SK-N-DZ (cell line): ENCODE measurements at regions not wholly inside any gene's neighbourhood (a gene's known extent, or its start where the extent isn't known, plus 50 kb on each side); places are given as distances from the start of the nearest gene placed in this dataset.
A peak's percentile ranks its signal among the peaks of the same experiment; 100 is the strongest.

Experiments
- DNase-seq: peaks from one replicate; pipeline ENCODE4 v3.0.0-alpha.2; 2015; ENCODE audit warnings: low spot score

- DNase-seq: no peak
Observed at GRCh38 chr4:24476282-24476681, 108.1 kb downstream of the DHX15 start.

DNA sequence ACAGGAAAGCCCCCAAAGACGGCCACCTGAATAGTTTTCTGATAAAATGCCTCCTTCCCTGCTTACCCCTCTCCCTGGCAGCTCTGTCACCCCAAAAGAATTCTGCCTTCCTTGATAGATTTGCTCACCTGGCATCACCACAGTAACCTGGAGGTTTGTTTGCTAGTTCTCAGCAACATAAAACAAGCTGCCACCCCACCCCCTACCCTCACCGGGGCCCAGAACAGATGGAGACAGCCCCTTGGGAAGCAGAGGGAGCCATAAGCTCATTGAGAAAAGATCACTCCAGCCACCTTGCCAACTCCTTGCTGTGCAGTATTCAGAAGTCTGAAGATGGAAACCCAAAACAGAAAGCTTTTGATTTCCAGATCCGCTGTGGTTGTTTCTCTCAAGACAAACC lies 108.6 kb downstream of the DHX15 start:
- no peak for DNase-seq

DNA sequence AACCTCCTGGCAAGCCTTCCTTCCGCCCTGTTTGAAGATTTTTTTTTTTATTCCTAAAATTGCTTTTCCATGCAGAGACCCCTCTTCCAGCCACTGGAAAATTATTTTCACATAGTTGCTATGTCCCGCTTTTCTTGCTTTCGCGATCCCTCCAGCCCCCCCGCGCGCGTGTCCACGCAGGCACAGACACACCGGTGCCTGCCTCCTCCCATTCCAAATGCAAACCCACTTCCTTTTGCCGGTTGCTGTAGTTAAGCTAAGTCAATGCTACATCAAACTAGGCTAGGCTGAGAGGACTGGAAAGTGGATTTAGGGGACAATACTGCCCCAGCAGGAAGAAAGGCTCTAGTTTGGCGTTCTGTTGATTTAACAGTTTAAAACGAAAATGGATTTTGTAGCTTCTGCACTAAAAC lies 111.0 kb downstream of the DHX15 start:
- DNase-seq: peak; percentile 25

DNA sequence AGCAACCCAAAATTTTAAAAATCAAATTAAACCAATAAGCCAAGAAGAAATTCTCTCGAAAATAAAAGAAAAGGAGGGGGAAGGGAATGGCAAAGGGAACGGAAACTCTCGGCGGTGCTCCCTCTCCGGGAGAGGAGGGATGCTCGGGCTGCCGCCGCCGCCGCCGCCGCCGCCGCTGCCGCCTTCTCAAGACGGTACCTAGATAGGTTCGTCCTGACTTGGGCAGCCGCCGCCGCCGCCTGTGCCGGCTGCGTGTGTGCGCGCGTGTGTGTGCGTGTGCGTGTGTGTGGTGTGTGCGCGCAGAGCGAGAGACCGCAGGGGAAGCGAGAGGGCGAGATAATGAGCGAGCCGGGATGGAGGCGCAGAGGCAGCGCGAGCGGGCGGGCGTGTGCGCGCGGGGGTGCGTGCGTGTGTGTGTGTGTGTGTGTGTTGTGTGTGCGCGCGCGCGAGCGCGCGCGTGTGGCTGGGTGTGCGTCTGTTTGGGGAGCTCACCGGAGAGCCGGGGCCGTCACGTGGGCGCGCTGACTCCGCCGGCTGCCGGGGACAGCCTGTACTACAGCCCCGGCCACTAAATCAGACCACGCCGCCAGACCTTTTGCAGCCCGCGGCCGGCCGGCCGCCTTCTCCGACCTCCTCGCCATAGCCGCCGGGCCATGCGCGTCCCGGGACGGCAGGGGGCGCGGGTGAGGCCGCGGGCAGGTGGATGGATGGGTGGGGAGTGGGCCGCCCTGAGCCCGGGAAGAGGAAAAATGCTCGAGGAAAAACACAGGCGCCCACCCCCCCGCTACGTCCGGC lies 111.6 kb downstream of the DHX15 start:
- DNase-seq: peak; percentile 82

DNA sequence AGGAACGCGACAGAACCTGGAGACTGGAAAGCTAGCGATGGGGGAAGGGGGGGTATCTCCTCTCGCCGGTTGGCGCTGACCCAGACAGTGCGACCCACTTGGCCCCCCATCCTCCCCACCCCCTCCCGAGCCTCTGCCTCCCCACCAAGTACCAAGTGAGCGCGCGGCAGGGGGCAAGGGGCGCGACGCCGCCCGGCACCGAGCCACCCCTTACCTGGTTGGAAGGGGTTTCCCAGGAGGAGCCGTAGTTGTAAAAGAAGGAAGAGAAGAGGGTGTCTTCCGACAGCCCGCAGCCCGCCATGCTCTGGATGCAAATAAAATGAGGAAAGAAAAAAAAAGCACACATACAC lies 112.2 kb downstream of the DHX15 start:
- DNase-seq: no peak

DNA sequence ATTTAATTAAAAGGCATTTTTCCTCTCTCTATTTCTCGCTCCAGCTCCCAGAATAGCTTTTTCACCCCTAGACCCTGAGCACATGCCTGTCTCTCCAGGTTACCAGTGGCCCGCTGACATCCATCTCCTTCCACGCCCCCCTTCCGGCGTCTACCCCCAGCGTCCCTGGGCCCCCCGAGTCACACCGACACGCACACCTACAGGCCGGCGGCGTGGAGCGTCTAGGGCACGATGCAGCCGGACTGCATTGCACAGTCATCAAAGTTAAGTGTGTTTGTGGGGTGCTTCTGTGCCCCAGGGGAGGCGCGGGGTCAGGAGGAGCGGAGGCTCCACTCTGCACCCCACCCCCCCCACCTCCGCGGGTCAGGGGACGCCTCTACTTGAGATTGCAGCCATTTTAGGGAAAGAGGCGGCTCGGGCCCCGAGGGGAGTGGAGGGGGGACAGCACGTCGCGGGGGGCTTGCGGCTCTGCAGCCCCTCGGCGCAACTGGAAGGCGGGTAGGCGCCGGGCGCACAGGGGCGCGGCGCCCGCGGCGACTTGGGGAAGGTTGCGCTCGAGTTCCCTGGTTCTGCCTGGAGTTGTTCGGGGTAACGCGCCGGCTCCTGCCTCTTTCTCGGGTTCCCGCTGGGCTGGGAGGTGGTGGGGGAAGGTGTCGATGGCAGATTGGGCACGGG lies 112.7 kb downstream of the DHX15 start:
- DNase-seq: no peak

DNA sequence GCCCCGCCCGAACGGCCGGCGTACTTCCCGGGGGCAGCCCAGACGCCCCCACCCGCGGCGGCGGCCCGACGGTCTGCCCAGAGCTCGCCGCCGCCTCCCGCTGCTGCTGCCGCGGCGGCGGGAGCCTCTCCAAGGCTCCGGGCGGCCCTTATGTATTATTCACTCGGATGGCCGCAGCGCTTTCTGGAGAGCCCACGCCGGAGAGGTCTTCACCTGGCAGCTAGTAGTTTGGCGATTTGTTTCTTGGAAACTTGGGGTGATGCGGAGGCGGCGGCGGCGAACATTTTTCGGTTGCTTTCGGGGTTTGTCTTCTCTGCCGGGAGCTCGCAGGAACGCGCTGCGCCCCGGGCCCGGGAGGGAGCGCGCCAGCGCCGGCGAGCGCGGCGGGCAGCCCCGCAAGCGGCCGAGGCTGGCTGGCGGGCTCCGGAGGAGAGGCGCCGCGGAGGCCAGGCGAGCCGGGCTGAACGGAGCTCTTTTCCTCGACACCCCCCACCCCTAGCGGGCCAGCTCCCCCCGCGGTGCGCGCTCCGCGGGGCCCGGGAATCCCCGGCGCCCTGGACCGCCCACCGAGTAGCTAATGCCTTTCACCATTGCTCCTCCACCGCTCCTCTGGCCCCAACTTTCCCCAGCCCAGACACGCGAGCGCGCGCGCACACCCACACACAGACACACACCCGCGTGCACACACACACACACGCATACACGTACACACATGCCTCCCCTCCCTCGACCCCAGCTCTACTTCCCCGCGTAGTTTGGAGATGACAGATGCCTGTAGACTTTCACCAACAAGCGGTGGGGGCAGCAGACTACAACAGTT lies 113.5 kb downstream of the DHX15 start:
- peak; percentile 14 for DNase-seq

GRCh38 chr4:24468071-24468470 lies 116.3 kb downstream of the DHX15 start:
- DNase-seq: no peak

DNA sequence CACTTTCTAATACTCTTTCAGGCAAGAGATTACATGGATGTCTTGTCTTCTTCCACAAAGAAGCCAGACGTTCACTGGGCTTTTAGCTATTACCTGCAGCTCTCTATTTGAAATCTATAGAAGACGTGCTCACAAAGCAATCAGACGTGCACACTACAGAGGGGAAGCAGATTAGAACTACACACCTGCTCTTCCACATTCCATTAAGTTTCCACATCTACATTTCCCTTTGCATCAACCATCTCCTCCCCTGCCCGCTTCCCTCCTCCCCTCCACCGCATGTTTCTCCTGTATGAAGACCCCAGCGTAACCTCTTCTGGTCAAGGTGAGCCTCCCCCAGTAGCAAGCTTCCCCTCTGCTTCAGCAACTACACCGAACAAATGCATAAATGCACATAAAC lies 119.8 kb downstream of the DHX15 start:
- no peak for DNase-seq

DNA sequence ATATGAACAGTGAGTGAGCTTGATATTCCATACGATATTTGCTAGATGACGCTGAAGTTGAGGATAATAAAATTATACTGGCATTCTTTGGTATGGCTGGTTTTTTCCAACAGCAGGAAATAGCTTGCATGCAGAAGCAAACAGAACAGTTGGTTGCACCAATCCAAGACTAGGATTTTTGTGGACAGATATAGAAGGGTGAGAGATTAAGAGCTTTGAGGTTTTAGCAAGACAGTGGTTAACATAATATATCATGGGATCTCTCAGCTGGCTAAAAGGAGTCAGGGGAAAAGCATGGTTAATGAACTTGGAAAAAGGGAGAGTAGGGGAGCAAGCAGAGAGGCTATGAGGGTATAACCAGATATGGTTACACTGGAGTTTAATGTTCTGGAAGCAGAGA lies 127.9 kb downstream of the DHX15 start:
- DNase-seq: no peak

- no peak for DNase-seq
Observed at GRCh38 chr4:24453951-24454350, 130.4 kb downstream of the DHX15 start.

- DNase-seq: no peak
Observed at GRCh38 chr4:24451870-24452269, 132.5 kb downstream of the DHX15 start.

- no peak for DNase-seq
Observed at GRCh38 chr4:24443200-24443599, 141.2 kb downstream of the DHX15 start.

DNA sequence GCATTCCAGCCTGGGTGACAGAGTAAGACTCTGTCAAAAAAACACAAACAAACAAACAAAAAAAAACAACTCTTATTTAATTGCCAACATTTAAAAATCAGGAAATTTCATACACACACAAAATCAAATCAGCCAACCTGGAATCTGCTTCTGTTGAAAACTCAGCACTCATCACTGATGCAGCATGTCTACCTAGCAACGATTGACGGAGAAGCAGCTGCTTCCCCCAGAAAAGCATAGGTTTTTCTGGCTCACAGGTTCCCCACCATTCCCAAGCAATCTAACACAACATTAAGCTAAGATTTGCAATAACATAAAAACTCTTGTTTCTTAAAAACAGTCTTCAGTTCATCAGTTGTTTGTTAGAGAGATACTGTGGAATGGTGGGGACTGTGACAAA lies 143.6 kb downstream of the DHX15 start:
- DNase-seq: no peak

- no peak for DNase-seq
Observed at GRCh38 chr4:24434241-24434640, 150.1 kb downstream of the DHX15 start.

DNA sequence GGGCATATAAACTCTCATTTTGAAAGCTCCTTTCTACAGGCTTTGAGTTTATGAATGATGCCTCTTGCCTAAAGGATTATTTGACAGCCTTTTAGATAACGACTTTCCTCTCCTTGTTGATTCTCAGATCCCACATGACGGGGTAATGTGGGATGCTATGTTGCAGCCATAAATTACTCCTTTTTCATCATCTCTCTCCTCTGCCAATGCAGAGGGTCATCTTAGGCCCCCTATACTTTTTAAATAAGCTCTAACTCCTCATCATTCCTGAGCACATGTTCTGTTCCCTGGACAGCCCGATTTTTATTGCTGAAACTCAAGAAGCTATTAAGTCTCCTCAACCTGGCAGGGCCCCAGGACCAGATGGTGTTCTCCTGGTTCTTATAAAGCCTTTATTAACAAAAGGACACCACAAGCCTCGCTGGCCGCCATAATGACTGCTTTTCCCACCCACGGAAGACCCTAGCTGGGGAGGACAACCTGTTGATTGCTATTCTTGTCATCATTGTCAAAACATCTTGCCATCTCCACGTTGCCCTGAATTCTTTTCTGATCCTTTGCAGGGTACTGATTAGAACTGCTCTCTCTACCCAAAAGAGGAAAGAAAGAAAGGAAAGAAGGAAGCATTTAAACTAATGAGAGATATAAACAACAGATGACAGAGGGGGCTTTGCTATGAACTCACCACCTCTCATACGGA lies 150.7 kb downstream of the DHX15 start:
- DNase-seq: no peak

- DNase-seq: no peak
Observed at GRCh38 chr4:24428850-24429249, 155.5 kb downstream of the DHX15 start.

DNA sequence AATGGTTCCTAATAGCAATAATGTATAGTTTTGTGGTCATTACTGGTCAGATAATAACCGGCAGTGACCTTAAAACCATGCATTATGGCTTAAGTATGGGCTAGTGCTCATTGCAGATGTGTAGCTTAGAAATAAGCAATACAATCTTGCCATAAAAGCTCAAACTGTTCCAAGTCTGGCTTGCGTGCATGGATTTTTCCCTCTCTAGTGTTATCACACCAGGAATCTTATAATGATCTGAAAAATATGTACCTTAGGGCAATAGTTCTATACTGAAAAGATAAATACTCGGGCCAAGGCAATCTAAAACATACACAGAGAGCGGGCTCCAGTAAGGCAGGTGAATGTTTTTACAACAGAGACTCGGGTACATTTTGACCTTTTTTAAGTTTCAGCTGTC lies 157.8 kb downstream of the DHX15 start:
- DNase-seq: no peak

GRCh38 chr4:24425863-24426262 lies 158.5 kb downstream of the DHX15 start:
- no peak for DNase-seq

DNA sequence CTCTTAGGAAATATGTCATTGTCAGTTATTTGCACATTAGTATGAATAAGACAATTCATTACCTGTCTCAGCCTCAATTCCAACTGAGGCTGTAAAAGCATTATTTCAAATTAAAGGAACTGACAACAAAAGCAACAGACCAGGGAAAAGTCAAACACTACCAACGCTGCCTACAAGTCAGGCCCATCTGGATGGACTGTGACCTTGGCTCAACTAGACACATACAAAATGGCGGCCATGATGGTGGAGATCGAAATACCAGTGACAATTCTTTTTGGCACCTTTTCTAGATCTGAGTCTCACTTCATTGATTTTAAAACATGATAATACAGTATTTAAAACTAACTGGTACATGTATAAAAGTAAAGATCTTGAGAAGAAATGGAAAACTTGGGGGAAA lies 160.7 kb downstream of the DHX15 start:
- DNase-seq: no peak

DNA sequence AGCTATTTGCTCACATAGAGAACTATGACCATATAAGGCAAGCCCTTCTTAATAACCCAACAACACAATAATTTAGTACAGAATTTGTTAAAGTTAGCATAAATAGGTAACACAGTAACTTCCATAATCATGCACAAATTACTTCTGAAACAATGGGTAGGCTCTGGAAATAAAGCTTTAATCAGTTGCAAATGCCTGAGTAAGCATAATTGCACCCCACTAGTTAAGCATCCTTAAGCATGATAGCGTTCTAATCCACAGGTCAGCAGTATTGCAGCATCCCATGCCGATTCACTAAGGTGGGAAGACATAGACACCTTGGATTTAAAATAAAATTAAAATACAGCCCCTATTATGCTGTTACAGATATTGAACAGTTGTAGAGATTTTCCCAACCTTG lies 161.7 kb downstream of the DHX15 start:
- no peak for DNase-seq
